ENCODE measurements at regions not wholly inside any gene's neighbourhood (a gene's known extent, or its start where the extent isn't known, plus 50 kb on each side); places are given as distances from the start of the nearest gene placed in this dataset.
A peak's percentile ranks its signal among the peaks of the same experiment; 100 is the strongest.
"Not testable (repeated sequence)": the region's sequence is repeated elsewhere in the genome, so short reads cannot be mapped to it uniquely, and the experiment has no call there.

DNA sequence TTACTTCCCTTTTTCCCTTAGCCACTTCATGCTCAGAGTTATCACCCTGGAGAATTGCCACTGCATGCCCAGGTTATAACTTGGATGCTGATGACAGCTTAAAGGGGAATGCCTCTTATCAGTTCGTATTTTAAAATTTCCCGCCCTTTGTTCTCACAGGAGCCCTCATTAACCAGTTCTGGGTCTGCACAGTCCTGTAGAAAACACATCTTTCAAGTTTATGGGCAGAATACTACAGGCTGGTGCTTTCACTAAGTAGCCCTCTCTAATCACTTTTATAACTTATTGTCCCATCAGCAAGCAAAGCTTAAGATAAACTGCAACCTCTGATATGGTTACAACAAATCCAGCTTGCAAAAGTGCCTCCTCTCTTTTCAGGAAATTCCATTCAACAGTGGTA, 587.3 kb upstream of the UBE2E2 start:
- DNase-seq, result no peak

DNA sequence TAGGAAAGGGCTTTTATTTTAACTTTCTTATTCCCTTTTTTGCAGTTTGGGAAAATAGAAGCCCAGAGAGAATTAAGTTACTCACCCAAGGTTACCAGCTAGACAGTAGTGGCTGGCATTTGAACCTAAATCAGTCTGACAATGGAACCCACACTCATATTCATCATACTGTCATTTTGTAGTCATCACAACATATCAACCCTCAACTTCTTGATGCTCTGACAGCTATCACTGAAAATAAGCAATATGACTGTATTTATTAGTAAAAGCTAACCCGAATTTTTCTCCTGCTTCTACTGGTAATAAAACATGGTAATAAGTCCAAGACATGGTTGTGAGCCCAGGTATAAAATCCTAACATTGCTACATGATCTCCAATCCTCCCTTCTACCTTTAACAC, 585.8 kb upstream of the UBE2E2 start:
- DNase-seq, result no peak

- DNase-seq, result no peak
Measured at GRCh38 chr3:22620498-22620897, 582.6 kb upstream of the UBE2E2 start.

DNA sequence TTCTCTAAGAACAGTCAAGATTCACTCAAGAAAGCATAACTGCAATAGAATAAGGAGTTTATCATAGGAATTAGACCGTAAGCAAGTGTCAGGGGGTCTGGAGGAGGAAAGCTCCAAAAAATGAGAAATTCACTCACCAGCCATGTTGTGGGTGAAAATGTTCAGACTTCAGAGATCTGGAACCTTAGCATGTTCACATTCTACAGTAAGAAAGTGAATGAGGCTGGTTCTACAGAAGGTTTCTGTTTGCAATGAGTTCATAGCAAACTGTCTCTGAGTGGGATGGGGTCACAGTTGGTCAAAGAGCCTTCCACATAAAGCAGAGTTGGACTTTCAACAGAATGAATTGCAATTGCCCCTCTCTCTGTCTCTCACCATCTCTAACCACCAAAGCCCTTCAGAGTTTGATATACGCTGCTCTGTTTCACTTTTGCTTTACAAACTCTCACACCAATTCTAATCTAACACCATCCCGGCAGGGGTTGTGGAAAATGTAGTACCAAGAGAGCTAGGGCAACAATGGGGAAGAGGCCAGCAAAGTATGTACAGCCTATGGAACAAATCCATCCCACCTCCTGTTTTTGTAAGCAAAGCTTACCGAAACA, 581.8 kb upstream of the UBE2E2 start:
- no peak for DNase-seq

- peak; percentile 58 for DNase-seq
Measured at GRCh38 chr3:22627993-22628499, 575.1 kb upstream of the UBE2E2 start.

DNA sequence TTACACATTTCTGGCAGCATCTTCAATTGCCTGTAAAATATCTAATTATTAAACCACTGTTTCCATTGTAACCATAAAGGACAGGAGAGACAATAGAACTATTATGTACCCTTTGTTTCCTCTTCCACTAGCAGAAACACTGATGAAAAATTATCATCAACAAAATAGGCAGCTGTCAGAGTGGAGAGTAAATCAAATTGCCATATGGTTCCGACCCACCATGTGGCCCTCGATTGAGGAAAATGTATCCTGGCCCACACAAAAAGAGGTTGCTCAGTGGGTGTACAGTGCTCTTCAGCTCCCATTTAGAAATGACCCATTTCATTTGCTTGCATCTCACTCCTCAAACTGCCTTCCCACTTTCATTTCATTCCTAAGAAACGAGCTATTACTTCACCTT, 570.6 kb upstream of the UBE2E2 start:
- DNase-seq, result no peak

- no peak for DNase-seq
Measured at GRCh38 chr3:22634433-22634832, 568.7 kb upstream of the UBE2E2 start.

GRCh38 chr3:22659651-22660475, 543.3 kb upstream of the UBE2E2 start:
- no peak for DNase-seq

GRCh38 chr3:22660606-22661005, 542.5 kb upstream of the UBE2E2 start:
- DNase-seq, result no peak

- no peak for DNase-seq
Measured at GRCh38 chr3:22661121-22661700, 541.9 kb upstream of the UBE2E2 start.

- no peak for DNase-seq
Measured at GRCh38 chr3:22665528-22665927, 537.6 kb upstream of the UBE2E2 start.

GRCh38 chr3:22666736-22667135, 536.4 kb upstream of the UBE2E2 start:
- no peak for DNase-seq

- DNase-seq, result no peak
Measured at GRCh38 chr3:22671848-22672247, 531.3 kb upstream of the UBE2E2 start.

GRCh38 chr3:22684739-22685138, 518.4 kb upstream of the UBE2E2 start:
- DNase-seq, result no peak

- no peak for DNase-seq
Measured at GRCh38 chr3:22685597-22685996, 517.5 kb upstream of the UBE2E2 start.

GRCh38 chr3:22691407-22691806, 511.7 kb upstream of the UBE2E2 start:
- no peak for DNase-seq

GRCh38 chr3:22691856-22692628, 511.1 kb upstream of the UBE2E2 start:
- no peak for DNase-seq

DNA sequence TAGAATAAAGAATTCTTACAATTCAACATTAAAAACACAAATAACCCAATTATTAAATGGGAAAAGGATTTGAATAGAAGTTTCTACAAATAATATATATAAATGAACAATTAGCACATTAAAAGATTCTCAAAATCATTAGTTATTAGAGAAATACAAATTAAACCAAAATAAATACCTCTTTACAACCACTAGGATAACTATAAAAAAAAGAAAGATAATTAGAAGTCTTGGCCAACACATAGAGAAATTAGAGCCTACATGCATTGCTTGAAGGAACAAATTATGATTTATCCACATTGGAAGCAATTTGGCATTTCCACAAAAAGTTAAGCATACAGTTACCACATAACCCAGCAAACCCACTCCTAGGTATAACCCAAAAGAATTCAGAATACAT, 502.3 kb upstream of the UBE2E2 start:
- no peak for DNase-seq

- DNase-seq, result no peak
Measured at GRCh38 chr3:22704166-22704565, 499.0 kb upstream of the UBE2E2 start.

- no peak for DNase-seq
Measured at GRCh38 chr3:22704571-22705354, 498.4 kb upstream of the UBE2E2 start.

- DNase-seq, result not testable (repeated sequence)
Measured at GRCh38 chr3:22706922-22707321, 496.2 kb upstream of the UBE2E2 start.

DNA sequence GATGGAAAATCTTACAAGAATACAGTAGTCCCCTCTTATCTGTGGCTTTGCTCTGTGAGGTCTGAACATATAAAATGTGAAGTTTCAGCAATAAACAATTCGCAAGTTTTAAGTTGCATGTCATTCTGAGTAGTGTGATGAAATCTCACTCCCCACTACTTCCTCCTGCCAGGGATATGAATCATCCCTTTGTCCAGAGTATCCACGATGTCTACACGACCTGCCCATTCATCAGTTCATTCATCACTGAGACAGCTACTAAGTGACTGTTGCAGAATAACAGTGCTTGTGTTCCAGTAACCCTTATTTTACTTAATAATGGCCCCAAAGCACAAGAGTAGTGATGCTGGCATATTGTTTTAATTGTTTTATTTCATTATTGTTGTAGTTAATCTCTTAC, 489.2 kb upstream of the UBE2E2 start:
- peak; percentile 67 for DNase-seq

Measured in islet precursor cell (in vitro differentiated cells).